ENCODE measurements at regions not wholly inside any gene's neighbourhood (a gene's known extent, or its start where the extent isn't known, plus 50 kb on each side); places are given as distances from the start of the nearest gene placed in this dataset.
"Not testable (repeated sequence)": the region's sequence is repeated elsewhere in the genome, so short reads cannot be mapped to it uniquely, and the experiment has no call there.

DNA sequence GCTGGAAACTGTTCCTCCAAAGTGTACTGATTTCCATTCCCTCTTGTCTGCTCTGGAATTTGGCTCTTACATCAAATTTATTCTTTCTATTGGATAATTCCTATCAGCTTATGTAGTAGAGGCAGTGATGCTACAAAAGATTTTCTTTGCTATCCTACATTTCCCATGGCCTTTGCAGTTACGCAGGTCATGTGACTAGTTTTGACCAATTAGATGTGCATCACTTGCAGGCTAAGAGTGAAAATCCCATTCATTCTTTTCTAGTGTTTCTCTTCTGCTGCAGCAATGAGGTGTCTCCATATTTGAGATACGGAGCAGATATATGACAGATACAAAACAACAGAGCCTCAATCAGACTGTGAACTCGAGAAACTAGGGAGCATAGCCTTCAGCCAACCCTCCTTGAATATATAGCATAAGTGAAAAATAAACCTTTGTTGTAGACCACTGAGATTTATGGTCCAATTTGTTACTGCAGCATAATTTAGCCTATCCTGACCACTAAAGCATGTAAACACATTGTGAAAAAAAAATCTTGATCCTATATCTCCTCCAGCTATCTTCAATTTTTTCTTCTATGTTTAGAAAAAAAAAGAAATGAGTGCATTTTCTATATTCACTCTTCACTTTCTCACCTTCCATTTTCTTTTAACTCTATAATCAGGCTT, 102.0 kb downstream of the HNMT start:
- peaks cover 5% of the 10 kb centered on the region for H3K9me3 Mint-ChIP-seq

DNA sequence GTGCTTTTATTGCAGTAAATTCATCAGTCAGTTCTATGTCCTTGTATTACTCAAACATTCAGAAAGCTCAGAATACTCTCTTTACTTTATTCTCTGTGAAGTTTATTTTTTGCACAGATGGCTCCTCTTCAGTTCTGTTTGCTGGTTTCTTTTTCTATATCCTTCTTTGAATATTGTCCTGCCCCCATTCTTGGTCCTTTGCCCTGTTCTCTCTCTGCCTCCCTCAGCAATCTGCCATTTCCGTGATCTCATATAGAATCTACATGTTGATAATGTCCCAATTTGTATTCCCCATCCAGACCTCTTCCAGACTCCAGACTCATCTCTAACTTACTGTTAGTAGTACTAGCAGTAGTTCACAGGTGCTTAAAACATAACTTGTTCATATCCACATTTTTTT, 102.6 kb downstream of the HNMT start:
- no peak for DNase-seq (ENCODE audit: low spot score in 2 of 2)

More for the DNA sequence above, 102.0 kb downstream of the HNMT start:
- Mint-ChIP-seq H3K36me3 (no peaks in the 10 kb centered on the region), H3K27ac (no peak overlapping the region), H3K4me1 (no peaks in the 10 kb centered on the region), H3K4me3 (no peak overlapping the region)
- DNase-seq (ENCODE audit: low spot score in 2 of 2) = no peak
- no peak for ATAC-seq

DNA sequence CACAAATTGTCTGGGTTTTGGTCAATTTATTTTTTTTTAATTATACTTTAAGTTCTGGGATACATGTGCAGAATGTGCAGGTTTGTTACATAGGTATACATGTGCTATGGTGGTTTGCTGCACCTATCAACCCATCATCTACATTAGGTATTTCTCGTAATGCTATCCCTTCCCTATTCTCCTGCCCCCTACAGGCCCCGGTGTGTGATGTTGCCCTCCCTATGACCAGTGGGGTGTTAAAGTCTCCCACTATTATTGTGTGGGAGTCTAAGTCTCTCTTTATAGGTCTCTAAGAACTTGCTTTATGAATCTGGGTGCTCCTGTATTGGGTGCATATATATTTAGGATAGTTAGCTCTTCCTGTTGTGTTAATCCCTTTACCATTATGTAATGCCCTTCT, 104.4 kb downstream of the HNMT start:
- not testable (repeated sequence) for H3K27ac Mint-ChIP-seq; DNase-seq (ENCODE audit: low spot score in 2 of 2); H3K4me1 Mint-ChIP-seq; H3K9me3 Mint-ChIP-seq; H3K36me3 Mint-ChIP-seq; ATAC-seq; H3K4me3 Mint-ChIP-seq

More for the DNA sequence above, 102.6 kb downstream of the HNMT start:
- Mint-ChIP-seq H3K4me3 (no peak overlapping the region), H3K4me1 (no peaks in the 10 kb centered on the region), H3K36me3 (no peaks in the 10 kb centered on the region), H3K27ac (no peak overlapping the region), H3K9me3 (peaks cover 5% of the 10 kb centered on the region)
- no peak for ATAC-seq

DNA sequence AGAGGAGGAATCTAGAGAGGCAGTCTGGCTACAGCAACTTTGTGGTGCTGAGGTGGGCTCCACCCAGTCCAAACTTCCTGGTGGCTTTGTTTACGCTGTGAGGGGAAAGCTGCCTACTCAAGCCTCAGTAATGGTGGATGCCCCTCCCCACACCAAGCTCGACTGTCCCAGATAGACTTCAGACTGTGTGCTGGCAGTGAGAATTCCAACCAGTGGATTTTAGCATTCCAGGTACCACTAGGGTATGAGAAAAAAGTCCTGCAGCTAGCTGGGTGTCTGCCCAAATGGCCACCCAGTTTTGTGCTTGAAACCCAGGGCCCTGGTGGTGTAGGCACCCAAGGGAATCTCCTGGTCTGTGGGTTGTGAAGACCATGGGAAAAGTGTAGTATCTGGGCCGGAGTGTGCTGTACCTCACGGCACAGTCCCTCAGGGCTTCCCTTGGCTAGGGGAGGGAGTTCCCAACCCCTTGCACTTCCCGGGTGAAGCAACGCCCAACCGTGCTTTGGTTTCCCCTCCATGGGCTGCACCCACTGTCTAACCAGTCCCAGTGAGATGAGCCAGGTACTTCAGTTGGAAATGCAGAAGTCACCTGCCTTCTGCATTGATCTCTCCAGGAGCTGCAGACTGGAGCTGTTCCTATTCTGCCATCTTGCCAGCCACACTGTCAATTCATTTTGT, 106.9 kb downstream of the HNMT start:
- not testable (repeated sequence) for H3K4me3 Mint-ChIP-seq; H3K36me3 Mint-ChIP-seq; ATAC-seq; H3K4me1 Mint-ChIP-seq; H3K27ac Mint-ChIP-seq; H3K9me3 Mint-ChIP-seq; DNase-seq (ENCODE audit: low spot score in 2 of 2)

DNA sequence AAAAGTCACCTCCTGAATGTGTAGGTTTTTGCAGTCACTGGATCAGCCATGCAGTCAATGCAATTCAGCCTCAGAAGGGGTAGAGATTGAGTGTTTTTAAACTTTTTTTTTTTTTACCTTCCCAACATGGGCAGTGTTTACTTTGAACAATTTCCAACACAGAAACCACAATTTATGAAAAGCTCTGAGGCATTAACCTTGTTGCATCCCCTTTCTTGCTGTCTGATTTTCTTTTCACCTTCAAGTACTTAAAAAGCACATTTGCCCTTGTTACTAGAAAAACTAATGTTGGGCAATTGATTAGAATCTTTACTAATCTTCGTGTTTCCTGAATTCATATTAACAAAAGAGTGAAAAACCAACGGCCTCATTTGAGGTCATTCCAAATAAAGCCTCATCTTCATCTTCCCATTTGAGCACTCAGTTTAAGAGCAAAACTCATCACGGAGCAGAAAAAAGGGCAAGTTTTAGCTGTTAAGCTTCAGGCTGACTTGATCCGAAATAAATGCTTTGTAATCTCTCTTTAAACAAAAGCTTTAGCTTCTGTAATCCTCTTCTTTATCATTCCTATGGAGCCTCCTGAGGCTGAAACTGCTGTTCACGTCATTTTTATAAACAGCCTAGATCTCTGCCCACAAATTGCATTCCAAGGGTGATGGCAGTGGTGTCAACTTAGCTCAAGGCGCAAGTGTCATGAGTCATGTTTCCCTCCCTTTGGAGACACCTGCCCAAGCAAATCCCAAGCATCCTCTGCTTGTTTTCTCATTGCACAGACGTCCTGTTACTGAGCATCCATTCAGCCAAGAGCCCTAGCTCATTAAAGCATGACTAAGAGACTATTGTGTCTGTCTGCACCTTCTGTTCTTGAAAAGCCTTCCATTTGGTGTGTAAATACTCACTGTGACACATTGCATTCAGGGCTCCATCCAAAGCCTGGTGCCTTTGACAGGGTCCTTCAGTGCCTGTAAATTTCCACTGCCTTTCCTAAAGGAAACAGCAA, 107.7 kb downstream of the HNMT start:
- ATAC-seq (no peak), DNase-seq (ENCODE audit: low spot score in 2 of 2) (no peak)
- Mint-ChIP-seq H3K4me1 (no peaks in the 10 kb centered on the region), H3K36me3 (no peaks in the 10 kb centered on the region), H3K27ac (no peak overlapping the region), H3K9me3 (peaks cover 11% of the 10 kb centered on the region), H3K4me3 (no peak overlapping the region)

DNA sequence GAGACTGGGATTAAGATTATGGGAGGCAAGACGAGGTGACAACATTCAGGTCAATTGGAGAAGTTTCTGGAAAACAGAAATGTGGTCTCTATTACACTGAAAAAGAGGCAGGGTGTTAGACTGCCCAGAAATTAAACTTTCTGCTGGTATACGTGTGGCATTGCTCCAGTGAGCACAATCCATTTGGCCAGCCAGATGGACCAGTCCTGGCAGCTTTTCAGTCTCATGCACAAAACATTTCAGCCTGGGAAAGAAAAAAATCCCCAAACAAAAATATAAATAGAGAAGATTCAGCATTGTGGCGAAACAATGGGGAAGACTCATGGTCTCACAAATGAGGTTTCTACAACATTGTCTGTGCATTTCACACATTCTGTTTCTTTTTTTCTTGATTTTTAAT, 113.9 kb downstream of the HNMT start:
- Mint-ChIP-seq H3K9me3 (peaks cover 6% of the 10 kb centered on the region), H3K36me3 (no peaks in the 10 kb centered on the region), H3K27ac (no peak overlapping the region), H3K4me1 (no peaks in the 10 kb centered on the region), H3K4me3 (no peak overlapping the region)
- DNase-seq (ENCODE audit: low spot score in 2 of 2) = no peak
- ATAC-seq = no peak

DNA sequence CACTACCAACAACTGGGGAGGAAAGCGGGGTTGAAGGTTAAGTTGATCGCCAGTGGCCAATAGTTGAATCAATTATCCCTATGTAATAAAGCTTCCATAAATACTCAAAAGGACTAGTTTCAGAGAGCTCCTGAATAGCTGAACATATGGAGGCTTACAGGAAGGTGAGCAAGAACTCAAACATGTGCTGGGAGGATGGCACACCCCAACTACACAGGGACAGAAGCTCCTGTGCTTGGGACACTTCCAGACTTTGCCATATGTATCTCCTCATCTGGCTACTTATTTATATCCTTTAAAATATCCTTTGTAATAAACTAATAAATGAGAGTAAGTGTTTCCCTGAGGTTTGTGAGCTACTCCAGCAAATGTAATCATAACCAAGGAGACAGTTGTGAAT, 115.7 kb downstream of the HNMT start:
- ATAC-seq = no peak
- DNase-seq (ENCODE audit: low spot score in 2 of 2) = no peak
- Mint-ChIP-seq H3K4me3 (no peak overlapping the region), H3K9me3 (peaks cover 3% of the 10 kb centered on the region), H3K36me3 (no peaks in the 10 kb centered on the region), H3K27ac (no peak overlapping the region), H3K4me1 (no peaks in the 10 kb centered on the region)

DNA sequence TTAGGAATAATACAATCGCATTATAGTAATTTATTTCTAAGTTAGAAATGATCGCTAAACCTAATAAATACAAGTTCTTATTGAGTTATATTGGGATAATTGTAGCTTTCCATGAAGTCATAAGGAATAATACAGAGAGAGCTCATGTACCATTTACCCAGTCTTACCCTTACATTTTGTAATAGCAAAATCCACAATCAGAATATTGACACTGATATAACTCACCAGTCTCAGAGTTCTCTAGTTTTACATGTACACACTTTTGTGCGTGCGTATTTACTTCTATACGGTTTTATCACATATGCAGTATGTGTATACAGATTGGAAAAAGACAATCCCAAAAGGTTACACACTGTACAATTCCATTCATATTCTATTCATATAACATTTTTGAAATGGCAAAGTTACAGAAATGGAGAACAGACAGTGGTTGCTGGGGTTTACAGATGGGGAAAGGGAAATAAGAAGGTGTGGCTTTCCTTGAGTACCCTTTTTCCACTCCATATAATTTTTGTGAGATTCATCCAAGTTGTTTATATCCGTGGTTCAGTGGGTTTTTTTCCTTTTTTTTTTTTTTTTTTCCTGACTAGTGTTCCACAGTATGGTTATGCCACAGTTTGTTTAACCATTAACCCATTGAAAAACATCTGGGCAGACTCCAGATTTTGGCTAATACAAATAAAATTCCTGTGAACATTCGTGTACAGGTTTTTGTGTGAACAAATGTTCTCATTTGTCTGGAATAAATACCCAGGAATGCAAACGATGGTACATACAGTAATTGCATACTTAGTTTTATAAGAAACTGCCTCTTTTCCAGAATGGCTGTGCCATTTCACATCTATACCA, 117.2 kb downstream of the HNMT start:
- DNase-seq (ENCODE audit: low spot score in 2 of 2) (no peak), ATAC-seq (no peak)
- H3K4me3 Mint-ChIP-seq = no peak overlapping the region
- no peaks in the 10 kb centered on the region for H3K9me3 Mint-ChIP-seq
- no peaks in the 10 kb centered on the region for H3K36me3 Mint-ChIP-seq
- no peak overlapping the region for H3K27ac Mint-ChIP-seq
- H3K4me1 Mint-ChIP-seq = no peaks in the 10 kb centered on the region

DNA sequence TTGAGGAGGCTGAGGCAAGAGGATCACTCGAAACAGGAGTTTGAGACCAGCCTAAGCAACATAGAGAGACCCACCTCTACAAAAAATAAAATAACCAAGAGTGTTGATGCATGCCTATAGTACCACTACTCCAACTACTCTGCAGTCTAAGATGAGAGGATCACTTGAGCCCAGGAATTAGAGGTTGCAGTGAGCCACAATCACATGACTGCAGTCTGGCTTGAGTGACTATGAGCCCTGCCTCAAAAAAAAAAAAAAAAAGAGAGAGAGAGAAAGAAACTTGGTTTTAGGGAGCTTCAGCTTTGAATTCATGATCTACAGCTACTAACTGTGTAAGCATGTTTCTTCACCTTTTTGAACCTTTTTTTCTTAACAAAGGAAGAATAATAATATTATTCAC, 119.9 kb downstream of the HNMT start:
- H3K9me3 Mint-ChIP-seq = peaks cover 4% of the 10 kb centered on the region
- no peaks in the 10 kb centered on the region for H3K4me1 Mint-ChIP-seq

DNA sequence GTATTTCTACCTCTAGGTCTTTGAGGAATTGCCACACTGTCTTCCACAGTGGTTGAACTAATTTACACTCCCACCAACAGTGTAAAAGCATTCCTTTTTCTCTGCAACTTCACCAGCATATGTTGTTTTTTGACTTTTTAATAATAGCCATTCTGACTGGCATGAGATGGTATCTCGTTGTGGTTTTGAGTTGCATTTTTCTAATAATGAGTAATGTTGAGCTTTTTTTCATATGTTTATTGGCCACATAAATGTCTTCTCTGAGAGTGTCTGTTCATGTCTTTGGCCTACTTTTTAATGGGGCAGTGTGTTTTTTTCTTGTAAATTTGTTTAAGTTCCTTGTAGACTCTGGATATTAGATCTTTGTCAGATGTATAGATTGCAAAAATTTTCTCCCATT, 121.2 kb downstream of the HNMT start:
- not testable (repeated sequence) for ATAC-seq; H3K4me1 Mint-ChIP-seq; DNase-seq (ENCODE audit: low spot score in 2 of 2); H3K27ac Mint-ChIP-seq; H3K4me3 Mint-ChIP-seq; H3K36me3 Mint-ChIP-seq; H3K9me3 Mint-ChIP-seq

More for the DNA sequence above, 119.9 kb downstream of the HNMT start:
- ATAC-seq = no peak
- DNase-seq (ENCODE audit: low spot score in 2 of 2) = no peak
- Mint-ChIP-seq H3K4me3 (no peak overlapping the region), H3K36me3 (no peaks in the 10 kb centered on the region), H3K27ac (no peak overlapping the region)

DNA sequence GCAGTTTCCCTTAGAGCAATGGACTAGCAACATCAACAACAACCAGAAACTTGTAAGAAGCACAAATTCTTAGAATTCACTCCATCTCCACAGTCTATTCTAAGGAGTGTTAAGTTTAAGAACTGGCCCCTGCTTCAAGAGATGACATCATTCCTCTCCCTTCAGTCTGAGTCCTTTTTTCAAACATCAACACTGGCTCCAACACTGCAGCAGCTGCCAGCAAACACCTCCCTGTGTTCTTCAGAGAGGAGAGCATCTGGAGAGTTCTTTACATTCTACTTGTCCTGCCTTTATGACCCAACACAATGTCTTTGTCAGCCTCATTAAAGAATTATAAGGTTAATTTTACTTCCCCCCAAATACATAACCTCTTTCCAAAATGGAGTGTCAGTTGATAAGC, 122.3 kb downstream of the HNMT start:
- DNase-seq (ENCODE audit: low spot score in 2 of 2) = no peak
- peaks cover 4% of the 10 kb centered on the region for H3K9me3 Mint-ChIP-seq
- H3K4me3 Mint-ChIP-seq = no peak overlapping the region
- no peak overlapping the region for H3K27ac Mint-ChIP-seq
- no peak for ATAC-seq
- H3K36me3 Mint-ChIP-seq = no peaks in the 10 kb centered on the region
- no peaks in the 10 kb centered on the region for H3K4me1 Mint-ChIP-seq

DNA sequence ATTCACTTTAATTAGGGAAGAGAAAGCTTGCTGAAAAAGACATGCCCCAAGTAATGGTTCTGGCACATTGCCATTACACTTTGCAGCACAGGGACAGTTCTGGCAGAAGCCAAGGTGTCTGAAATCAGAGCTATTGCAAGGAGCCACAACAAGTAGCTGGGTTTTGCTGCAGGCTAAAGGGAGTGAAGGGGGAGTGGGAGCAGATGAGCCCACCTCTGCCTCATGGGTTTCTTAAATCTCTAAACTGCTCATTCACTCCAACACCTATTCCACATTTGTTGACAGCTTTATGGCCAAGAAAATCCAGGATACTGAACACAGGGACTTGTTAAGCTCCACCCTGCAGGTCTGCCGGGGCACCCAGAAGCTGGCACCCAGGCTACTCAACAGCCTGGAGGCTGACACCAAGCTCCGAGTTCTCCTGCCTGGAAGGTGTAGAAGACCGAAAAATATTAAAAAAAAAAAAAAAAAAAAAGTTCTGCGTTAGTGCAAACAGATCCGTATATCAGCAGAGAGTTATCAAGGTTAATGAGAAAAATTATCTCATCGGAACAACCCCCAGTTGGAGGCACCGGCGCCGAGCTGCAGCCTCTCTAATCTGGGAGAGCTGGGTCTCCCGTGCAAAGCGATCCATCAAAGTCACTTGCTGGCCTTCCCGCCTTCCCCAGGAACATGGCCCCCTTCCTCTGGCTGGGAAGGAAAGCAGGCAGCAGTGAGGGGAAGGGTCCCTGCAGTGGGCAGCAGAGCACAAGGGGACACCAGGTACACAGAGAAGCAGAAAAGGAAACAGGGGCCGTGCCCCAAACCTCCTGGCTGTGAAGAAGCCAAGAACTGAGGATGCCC, 123.7 kb downstream of the HNMT start:
- Mint-ChIP-seq H3K4me3 (no peak overlapping the region), H3K4me1 (no peaks in the 10 kb centered on the region), H3K36me3 (no peaks in the 10 kb centered on the region), H3K27ac (no peak overlapping the region), H3K9me3 (peaks cover 4% of the 10 kb centered on the region)
- ATAC-seq (no peak), DNase-seq (ENCODE audit: low spot score in 2 of 2) (no peak)

DNA sequence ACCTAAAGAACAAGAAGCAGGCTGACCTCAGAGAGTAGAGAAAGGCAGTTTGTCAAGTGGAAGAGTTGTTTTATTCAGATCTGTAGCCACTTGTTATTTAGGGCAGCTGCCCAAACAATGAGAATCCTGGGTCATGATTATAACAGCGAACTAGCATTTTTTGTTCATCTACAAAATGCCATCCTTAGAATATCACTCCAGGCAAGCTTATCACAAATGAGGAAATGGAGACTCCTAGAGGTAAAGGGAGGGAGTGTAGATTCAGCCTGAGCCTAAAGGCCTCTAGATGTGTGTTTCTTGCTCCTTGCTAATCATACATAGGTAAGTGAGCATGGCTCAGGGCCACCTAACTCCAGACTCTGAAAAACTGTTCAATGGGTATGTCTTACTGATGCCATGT, 126.1 kb downstream of the HNMT start:
- ATAC-seq (no peak), DNase-seq (ENCODE audit: low spot score in 2 of 2) (no peak)
- H3K4me1 Mint-ChIP-seq = no peaks in the 10 kb centered on the region

DNA sequence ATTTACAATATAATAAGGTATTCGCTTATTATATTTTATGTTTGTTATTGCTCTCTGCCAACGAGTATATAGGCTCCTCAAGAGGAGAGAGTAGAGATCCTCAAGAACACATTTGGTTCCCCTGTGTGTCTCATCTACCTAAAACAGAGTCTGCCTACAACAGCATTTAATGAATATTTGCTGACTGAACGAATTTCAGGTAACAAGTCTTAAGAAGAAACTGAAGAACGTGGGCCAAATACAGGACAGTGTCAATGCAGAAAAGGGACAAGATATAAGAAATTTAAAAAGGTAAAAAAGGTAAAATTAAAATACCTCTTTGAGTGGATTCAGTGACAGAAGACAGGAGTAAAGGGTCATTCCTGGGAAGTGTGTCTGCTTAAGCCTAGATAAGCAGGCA, 129.2 kb downstream of the HNMT start:
- Mint-ChIP-seq H3K36me3 (no peaks in the 10 kb centered on the region), H3K9me3 (peaks cover 9% of the 10 kb centered on the region), H3K27ac (no peak overlapping the region), H3K4me1 (no peaks in the 10 kb centered on the region), H3K4me3 (no peak overlapping the region)
- no peak for ATAC-seq
- DNase-seq (ENCODE audit: low spot score in 2 of 2) = no peak

More for the DNA sequence above, 126.1 kb downstream of the HNMT start:
- H3K36me3 Mint-ChIP-seq = no peaks in the 10 kb centered on the region
- no peak overlapping the region for H3K27ac Mint-ChIP-seq
- H3K9me3 Mint-ChIP-seq = peaks cover 4% of the 10 kb centered on the region
- H3K4me3 Mint-ChIP-seq = no peak overlapping the region
